ENCODE measurements at regions not wholly inside any gene's neighbourhood (a gene's known extent, or its start where the extent isn't known, plus 50 kb on each side); places are given as distances from the start of the nearest gene placed in this dataset.

GRCh38 chr11:71311928-71312510 is 59.6 kb upstream of the SHANK2 start:
- 76 to 80% (median 79%) methylated on average over 15 of the region's 15 CpGs for WGBS, 4 donors

DNA sequence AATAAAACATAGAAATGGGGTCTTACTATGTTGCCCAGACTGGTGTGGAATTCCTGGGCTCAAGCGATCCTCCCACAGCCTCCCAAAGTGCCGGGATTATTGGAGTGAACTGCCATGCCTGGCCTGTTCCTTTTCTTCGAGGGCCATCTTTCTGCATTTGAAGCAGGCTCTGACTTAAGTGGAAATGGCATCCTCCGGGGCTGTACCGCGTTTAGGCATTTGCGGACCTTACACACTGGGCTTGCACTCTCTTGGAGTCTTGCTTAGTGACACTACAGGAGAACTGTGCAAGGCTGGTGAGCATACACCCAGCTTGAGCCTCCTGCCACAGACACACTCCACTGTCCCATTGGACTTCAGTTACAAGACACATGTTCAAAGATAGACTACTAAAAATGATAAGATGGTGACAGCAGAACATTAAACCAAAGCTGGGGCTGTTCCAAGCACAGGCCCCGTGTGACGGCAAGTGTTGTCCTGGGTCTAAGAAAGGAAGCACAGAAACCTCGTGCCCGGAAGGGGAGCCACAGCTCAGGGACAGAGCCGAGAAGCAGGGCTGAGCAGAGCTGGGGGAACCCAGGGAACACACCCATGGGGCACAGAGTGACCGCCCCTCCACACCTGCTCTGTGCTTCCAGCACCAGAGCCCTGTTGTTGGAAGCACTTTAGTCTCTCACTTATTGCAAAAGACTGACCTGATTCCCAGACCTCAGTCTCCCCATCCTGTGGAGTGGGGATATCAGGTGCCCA is 59.0 kb upstream of the SHANK2 start:
- no peaks in the 10 kb centered on the region for H3K9me3 ChIP-seq (replicated peaks in 1 of 3)

More at GRCh38 chr11:71311928-71312510, 59.6 kb upstream of the SHANK2 start:
- Histone ChIP-seq H3K9me3 (replicated peaks in 1 of 3) (no peaks in the 10 kb centered on the region), H3K27ac (no peak overlapping the region), H3K4me3 (no peak overlapping the region), H3K36me3 (replicated peaks in 1 of 2) (no peaks in the 10 kb centered on the region), H3K27me3 (no peaks in the 10 kb centered on the region), H3K4me1 (replicated peaks in 1 of 2) (no peaks in the 10 kb centered on the region)
- intact Hi-C loops (cut with DNase I), result no loop called here
- no peak for TF ChIP-seq CTCF (IDR thresholded peaks at IDR 0.05)
- no peak for TF ChIP-seq POLR2A (IDR thresholded peaks at IDR 0.05)
- DNase-seq, result peak in 1 of 7 donors; percentile 4

GRCh38 chr11:71310184-71310583 is 57.8 kb upstream of the SHANK2 start:
- H3K4me1 ChIP-seq (replicated peaks in 1 of 2), result no peaks in the 10 kb centered on the region
- H3K9me3 ChIP-seq (replicated peaks in 1 of 3), result no peaks in the 10 kb centered on the region
- no peak overlapping the region for H3K27ac ChIP-seq
- H3K36me3 ChIP-seq (replicated peaks in 1 of 2), result no peaks in the 10 kb centered on the region
- no peaks in the 10 kb centered on the region for H3K27me3 ChIP-seq
- TF ChIP-seq POLR2A (IDR thresholded peaks at IDR 0.05), result no peak
- TF ChIP-seq CTCF (IDR thresholded peaks at IDR 0.05), result no peak
- intact Hi-C loops (cut with DNase I), result no loop called here
- H3K4me3 ChIP-seq, result no peak overlapping the region
- 73 to 86% (median 82%) methylated on average over 4 of the region's 4 CpGs for WGBS, 4 donors
- DNase-seq, result no peak

More for the DNA sequence above, 59.0 kb upstream of the SHANK2 start:
- H3K27ac ChIP-seq, result no peak overlapping the region
- WGBS, 4 donors, result 81 to 88% (median 83%) methylated on average over 13 of the region's 13 CpGs
- intact Hi-C loops (cut with DNase I), result no loop called here
- TF ChIP-seq CTCF (IDR thresholded peaks at IDR 0.05) (no peak), POLR2A (IDR thresholded peaks at IDR 0.05) (no peak)
- no peaks in the 10 kb centered on the region for H3K4me1 ChIP-seq (replicated peaks in 1 of 2)
- DNase-seq, result peak in 1 of 7 donors; percentile 17
- H3K4me3 ChIP-seq, result no peak overlapping the region
- no peaks in the 10 kb centered on the region for H3K27me3 ChIP-seq
- H3K36me3 ChIP-seq (replicated peaks in 1 of 2), result no peaks in the 10 kb centered on the region

DNA sequence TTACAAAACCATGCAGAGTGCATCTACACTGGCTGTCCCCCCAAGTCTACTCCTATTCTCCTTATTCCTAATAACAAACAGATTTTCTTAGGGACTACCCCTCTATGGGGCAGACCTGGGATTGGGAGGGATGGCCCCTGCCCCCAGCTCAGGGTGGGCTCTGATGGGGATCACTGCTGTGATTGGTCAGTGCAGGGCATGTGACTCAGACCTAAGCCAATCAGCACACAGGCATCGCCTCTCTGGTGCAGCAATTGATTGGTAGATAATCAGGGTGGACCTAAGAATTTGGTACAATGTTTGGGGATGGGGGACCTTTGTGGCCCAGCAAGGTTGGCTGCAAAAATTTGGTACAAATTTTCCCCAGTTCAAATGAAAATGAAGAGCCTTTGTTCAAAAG is 57.2 kb upstream of the SHANK2 start:
- intact Hi-C loops (cut with DNase I), result no loop called here
- 75 to 96% (median 89%) methylated on average over 1 of the region's 1 CpG for WGBS, 4 donors

More for the DNA sequence above, 57.2 kb upstream of the SHANK2 start:
- TF ChIP-seq POLR2A (IDR thresholded peaks at IDR 0.05), result no peak
- H3K27me3 ChIP-seq, result no peaks in the 10 kb centered on the region
- H3K4me3 ChIP-seq, result no peak overlapping the region
- H3K4me1 ChIP-seq (replicated peaks in 1 of 2), result no peaks in the 10 kb centered on the region
- no peak overlapping the region for H3K27ac ChIP-seq
- DNase-seq, result peak in 1 of 7 donors; percentile 17
- no peaks in the 10 kb centered on the region for H3K36me3 ChIP-seq (replicated peaks in 1 of 2)
- no peaks in the 10 kb centered on the region for H3K9me3 ChIP-seq (replicated peaks in 1 of 3)

All from adrenal gland (tissue), 9 donors.